Fibroblast of skin of abdomen (primary cell): ENCODE measurements at regions not wholly inside any gene's neighbourhood (a gene's known extent, or its start where the extent isn't known, plus 50 kb on each side); places are given as distances from the start of the nearest gene placed in this dataset.

Experiments used
- DNase-seq: peaks from one replicate; pipeline ENCODE4 v3.0.0-alpha.2; 2013

- DNase-seq: peak; percentile 26
These were observed 220.1 kb upstream of the E2F8 start for GRCh38 chr11:19460718-19461405.

- DNase-seq: no peak
These were observed 218.5 kb upstream of the E2F8 start for GRCh38 chr11:19459240-19459639.

DNA sequence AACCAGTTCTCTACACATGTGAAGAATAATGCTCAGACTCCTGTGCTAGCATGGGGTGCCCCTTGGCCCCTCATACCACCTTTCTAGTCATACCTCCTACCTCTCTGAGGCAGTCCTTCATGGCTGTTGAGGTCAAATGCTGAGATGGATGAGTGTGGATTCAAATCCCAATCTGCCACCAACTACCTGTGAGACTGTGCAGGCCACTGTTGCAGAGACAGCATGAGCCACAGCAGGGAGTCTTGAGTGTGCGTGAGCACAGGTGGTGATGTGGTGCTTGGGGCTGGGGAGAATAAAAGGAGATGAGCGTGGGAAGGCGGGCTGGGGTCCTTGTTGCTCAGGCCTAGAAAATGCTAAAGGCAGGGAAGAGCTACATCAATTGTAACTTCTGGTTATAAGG lies 218.0 kb upstream of the E2F8 start:
- DNase-seq: no peak

- peak; percentile 54 for DNase-seq
These were observed 217.5 kb upstream of the E2F8 start for GRCh38 chr11:19458231-19458630.

- DNase-seq: peak; percentile 61
These were observed 215.0 kb upstream of the E2F8 start for GRCh38 chr11:19455731-19456130.

DNA sequence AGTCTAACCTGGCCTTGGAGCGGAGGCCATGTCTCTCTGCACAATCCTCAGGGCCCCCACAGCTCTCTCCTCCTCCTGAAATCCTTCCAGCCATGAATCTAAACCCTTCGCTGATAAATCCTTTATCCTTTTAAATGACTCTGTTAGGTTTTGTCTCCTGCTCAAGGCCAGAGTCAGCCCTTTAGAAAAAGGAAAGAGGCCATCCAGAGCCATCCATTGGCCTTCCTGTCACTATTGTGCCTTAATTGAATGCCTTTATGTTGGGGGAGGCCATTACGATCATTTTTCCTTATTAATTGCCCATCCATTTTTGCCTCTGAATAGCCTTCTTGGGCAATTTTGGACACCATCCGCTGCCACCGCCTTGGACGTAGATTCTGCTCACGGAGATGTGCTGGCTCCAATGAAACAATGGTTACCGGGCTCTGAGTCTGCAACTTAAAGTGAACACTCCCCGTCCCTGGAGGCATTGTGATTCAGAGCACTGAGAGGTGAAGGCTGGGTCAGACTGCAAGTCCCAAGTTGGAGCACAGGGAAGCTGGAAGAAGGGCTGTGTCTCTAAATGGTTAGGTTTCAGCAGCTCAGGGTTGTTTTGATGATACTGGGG lies 213.0 kb upstream of the E2F8 start:
- peak; percentile 43 for DNase-seq

- DNase-seq: no peak
These were observed 210.9 kb upstream of the E2F8 start for GRCh38 chr11:19451609-19452008.

DNA sequence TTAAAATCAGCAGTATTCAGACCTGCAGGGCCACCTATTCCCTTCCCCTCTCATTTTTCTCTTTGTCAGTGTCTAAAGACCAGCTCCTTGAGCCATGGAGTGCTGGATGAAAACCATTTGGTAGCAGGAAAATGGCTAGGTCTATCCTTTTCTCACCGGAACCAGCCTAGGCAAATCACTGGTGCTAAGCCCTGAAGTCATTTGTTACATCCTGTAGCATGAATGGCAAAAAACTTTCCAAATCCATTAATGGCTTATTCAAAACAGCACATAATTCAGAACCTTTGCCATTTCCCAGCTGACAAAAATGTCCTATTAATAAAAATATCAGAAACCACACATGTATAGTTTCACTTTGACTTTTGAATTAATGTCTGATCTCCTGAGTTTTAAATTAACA lies 209.5 kb upstream of the E2F8 start:
- no peak for DNase-seq

- DNase-seq: no peak
These were observed 207.9 kb upstream of the E2F8 start for GRCh38 chr11:19448651-19449050.

GRCh38 chr11:19447150-19447566 lies 206.4 kb upstream of the E2F8 start:
- peak; percentile 52 for DNase-seq

- DNase-seq: no peak
These were observed 205.0 kb upstream of the E2F8 start for GRCh38 chr11:19445771-19446170.

DNA sequence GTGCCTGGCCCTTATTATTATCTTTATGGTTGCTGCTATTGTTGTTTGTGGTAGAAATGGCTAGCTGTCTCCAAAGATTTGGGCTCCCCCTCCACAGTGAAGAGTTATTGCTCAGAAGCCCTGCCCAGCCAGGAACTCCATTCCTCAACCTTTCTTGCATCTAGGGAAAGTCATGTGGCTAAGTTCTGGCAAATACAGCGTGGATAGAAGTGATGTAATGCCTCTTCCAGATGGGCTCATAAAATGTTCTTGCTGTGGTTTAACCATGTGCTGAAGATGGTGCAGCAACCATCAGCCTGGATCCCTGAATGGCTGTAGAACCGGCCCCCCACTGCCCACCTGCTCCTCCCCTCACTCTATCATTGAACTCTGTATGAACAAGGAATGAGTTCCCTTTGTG lies 203.5 kb upstream of the E2F8 start:
- DNase-seq: peak; percentile 63

- no peak for DNase-seq
These were observed 201.8 kb upstream of the E2F8 start for GRCh38 chr11:19442554-19442910.

GRCh38 chr11:19441752-19442553 lies 201.2 kb upstream of the E2F8 start:
- DNase-seq: peak; percentile 92

DNA sequence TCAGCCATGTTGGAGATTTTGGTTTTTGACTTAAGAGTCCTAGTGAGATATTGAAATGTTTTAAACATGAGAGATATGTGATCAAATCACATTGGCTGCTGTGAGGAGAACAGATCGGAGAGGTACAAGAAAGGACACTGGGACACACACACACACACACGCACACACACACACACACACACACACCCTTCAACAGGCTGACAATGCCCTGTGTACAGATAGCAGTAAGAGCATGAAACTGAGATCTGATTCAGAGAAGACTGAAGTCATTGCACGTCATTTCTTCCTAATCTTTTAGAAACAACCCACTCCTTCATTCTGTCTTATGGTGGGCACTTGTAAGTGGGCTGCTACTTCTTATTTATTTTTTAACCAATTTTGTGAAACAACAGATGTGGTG lies 200.5 kb upstream of the E2F8 start:
- DNase-seq: no peak

GRCh38 chr11:19437760-19438159 lies 197.0 kb upstream of the E2F8 start:
- DNase-seq: peak; percentile 79

- DNase-seq: no peak
These were observed 196.2 kb upstream of the E2F8 start for GRCh38 chr11:19436932-19437331.

DNA sequence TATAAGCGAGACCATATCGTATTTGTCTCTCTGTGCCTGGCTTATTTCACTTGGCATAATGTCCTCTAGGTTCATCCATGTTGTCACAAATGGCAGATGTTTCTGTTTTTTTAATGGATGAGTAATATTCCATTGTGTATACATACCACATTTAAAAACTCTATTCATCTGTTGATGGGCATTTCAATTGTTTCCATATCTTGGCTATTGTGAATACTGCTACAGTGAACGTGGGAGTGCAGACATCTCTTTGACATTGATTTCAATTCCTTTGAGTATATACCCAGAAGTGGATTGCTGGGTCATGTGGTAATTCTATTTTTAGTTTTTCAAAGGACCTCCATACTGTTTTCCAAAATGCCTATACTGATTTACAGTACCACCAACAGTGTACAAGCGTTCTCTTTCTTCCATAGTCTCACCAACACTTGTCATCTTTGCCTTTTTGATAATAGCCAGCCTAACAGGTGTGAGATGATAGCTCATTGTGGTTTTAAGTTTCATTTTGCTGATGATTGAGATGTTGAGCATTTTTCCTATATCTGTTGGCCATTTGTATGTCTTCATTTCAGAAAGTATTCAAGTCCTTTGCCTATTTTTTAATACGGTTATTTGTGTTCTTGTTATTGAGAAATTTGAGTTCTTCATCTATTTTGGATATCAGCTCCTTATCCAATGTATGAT lies 194.7 kb upstream of the E2F8 start:
- no peak for DNase-seq

- no peak for DNase-seq
These were observed 193.0 kb upstream of the E2F8 start for GRCh38 chr11:19433791-19434190.

DNA sequence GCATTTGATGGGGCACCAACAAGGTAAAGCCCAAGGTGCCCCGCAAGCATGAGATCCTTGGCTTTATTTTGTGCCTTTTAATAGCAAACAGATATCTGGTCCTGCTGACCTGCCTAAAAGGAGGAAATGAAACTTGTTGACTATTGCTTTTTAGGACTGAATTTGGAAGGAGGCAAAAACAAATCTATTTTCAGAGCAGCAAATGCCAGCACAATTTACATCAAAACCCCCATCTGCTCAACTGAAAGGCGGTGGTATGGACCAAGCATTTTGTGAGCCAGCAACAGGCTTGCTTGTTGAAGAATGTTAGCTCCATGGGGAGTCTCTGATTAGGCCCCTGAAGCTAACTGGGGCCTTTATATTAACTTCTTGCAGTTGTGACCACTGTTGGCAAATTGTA lies 192.6 kb upstream of the E2F8 start:
- DNase-seq: no peak

GRCh38 chr11:19432370-19433061 lies 191.8 kb upstream of the E2F8 start:
- DNase-seq: peak; percentile 92

DNA sequence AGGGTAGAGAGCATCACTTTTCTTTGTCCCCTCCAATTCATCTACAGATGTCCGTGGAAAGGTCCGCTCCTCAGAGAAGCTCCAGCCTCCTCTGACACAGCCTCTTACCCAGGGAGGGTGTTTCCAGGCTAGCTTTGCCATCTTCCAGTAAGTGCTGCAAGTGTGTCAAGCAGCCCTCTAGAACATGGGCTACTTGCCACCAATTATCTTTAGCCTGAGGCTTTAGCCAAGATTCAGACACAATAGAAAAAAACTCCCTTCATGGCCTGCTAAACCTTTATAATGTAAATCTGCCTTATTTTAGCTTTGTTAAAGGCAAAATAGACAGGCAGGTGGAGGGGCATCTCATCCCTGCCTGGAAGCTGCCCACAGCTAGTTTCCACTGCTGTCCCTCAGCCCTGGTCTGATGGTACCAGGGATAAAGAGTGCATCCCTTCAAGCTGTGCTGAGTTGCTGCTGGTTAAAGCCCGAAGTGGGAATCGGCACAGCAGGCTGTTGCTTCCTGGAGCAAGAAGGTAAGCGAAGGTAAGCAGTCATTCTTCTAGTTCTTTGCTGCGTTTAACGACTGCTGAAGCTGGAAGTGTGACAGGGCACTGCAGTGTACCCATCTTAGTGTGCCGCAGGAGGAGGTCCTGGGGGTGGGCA lies 190.1 kb upstream of the E2F8 start:
- no peak for DNase-seq
